DND-41 (cell line): ENCODE measurements at regions not wholly inside any gene's neighbourhood (a gene's known extent, or its start where the extent isn't known, plus 50 kb on each side); places are given as distances from the start of the nearest gene placed in this dataset.

ENCODE experiments used
- ATAC-seq: fragments of 200-7000 bp; cut with Tn5 transposase; 3 replicates; pipeline ENCODE4 v1.9.1; 2021; ENCODE audit warnings: low read depth; ENCODE audit not compliant: insufficient read depth
- DNase-seq: peaks from one replicate; pipeline ENCODE4 v3.0.0-alpha.2; 2020
- H2AFZ ChIP-seq: 2 replicates; pipeline ENCODE4 v1.6.0; 2012; ENCODE audit warnings: low read depth, low read length
- H3K27ac ChIP-seq: 2 replicates; pipeline ENCODE4 v1.5.1; 2012; ENCODE audit warnings: low read length, inconsistent platforms
- H3K27me3 ChIP-seq: fragments of 200-600 bp; sonication (generic); 2 replicates; pipeline ENCODE4 v1.6.0; 2012; ENCODE audit warnings: low read length, mild to moderate bottlenecking, inconsistent platforms; ENCODE audit not compliant: insufficient read depth, poor library complexity
- H3K36me3 ChIP-seq: 2 replicates; pipeline ENCODE4 v1.5.1; 2012; ENCODE audit warnings: low read length, inconsistent platforms; ENCODE audit not compliant: insufficient read depth
- H3K4me1 ChIP-seq: 2 replicates; pipeline ENCODE4 v1.5.1; 2012; ENCODE audit warnings: mild to moderate bottlenecking, low read length; ENCODE audit not compliant: insufficient read depth
- H3K4me2 ChIP-seq: 2 replicates; pipeline ENCODE4 v1.6.0; 2012; ENCODE audit warnings: mild to moderate bottlenecking, moderate library complexity, low read length, inconsistent platforms; ENCODE audit not compliant: insufficient read depth
- H3K4me3 ChIP-seq, 2 experiments: fragments of 200-600 bp in 1 of 2; shearing (Covaris generic) in 1 of 2; 2 replicates each; pipeline ENCODE4 v1.5.1; 2012 to 2016; ENCODE audit warnings: inconsistent platforms in 2 of 2, low read length in 2 of 2, mild to moderate bottlenecking in 2 of 2, low read depth in 1 of 2, moderate library complexity in 1 of 2
- H3K79me2 ChIP-seq: 2 replicates; pipeline ENCODE4 v1.6.0; 2012; ENCODE audit warnings: low read length, inconsistent platforms; ENCODE audit not compliant: insufficient read depth
- H3K9ac ChIP-seq: 2 replicates; pipeline ENCODE4 v1.6.0; 2012; ENCODE audit warnings: low read depth, mild to moderate bottlenecking, inconsistent platforms, low read length, moderate library complexity
- H3K9me3 ChIP-seq: 2 replicates; pipeline ENCODE4 v1.5.1; 2012; ENCODE audit warnings: low read length, moderate library complexity, mild to moderate bottlenecking, inconsistent platforms; ENCODE audit not compliant: insufficient read depth, severe bottlenecking
- H4K20me1 ChIP-seq: 2 replicates; pipeline ENCODE4 v1.6.0; 2012; ENCODE audit warnings: low read length; ENCODE audit not compliant: insufficient read depth
- CTCF ChIP-seq: IDR thresholded peaks from 2 replicates; pipeline ENCODE4 v1.5.1; 2012; ENCODE audit warnings: borderline replicate concordance, low read length, moderate library complexity, mild to moderate bottlenecking; ENCODE audit not compliant: poor library complexity, severe bottlenecking; ENCODE audit errors: extremely low read depth
- EZH2 ChIP-seq: IDR thresholded peaks from 3 replicates; pipeline ENCODE4 v1.6.1; 2012; ENCODE audit warnings: borderline replicate concordance, low read depth, mild to moderate bottlenecking, moderate library complexity, low read length, inconsistent platforms; ENCODE audit not compliant: severe bottlenecking

- Histone ChIP-seq H4K20me1 (no peaks in the 10 kb centered on the region), H3K4me1 (peaks cover 4% of the 10 kb centered on the region), H2AFZ (no peak overlapping the region), H3K27ac (no peak overlapping the region), H3K79me2 (no peaks in the 10 kb centered on the region), H3K27me3 (no peaks in the 10 kb centered on the region), H3K4me3 (no peak overlapping the region), H3K9me3 (no peaks in the 10 kb centered on the region), H3K4me2 (no peak overlapping the region), H3K36me3 (no peaks in the 10 kb centered on the region), H3K9ac (no peak overlapping the region)
- ATAC-seq (no peak), DNase-seq (no peak)
- TF ChIP-seq CTCF (no peak), EZH2 (no peak)
Measured at GRCh38 chr22:22714600-22715335, 70.4 kb downstream of the GGTLC2 start.

DNA sequence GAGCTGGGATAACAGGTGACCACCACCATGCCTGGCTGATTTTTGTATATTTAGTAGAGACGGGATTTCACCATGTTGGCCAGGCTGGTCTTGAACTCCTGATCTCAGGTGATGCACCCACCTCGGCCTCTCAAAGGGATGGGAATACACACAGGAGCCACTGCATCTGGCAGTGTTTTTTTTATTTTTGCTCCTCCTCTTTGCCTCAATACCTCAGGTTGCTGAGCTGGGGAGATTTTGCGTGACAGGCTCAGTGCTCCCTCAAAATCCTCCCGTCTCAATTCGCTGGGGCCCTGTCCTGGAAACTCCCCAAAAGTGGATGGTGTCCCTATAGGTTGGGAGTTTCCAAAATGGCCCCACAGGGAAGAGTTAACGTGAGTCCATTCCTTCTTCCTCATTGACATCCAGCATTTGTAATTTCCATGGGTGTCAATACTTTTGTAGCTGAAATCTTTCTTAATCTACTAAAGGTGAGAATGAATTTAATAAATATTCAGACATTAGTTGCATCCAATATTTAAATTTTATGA, 71.8 kb downstream of the GGTLC2 start:
- Histone ChIP-seq H3K27me3 (no peaks in the 10 kb centered on the region), H3K4me3 (no peak overlapping the region)

GRCh38 chr22:22717664-22718063, 73.2 kb downstream of the GGTLC2 start:
- H3K36me3 ChIP-seq, result no peaks in the 10 kb centered on the region
- no peaks in the 10 kb centered on the region for H3K79me2 ChIP-seq
- no peaks in the 10 kb centered on the region for H3K9me3 ChIP-seq
- H4K20me1 ChIP-seq, result no peaks in the 10 kb centered on the region
- H3K27me3 ChIP-seq, result no peaks in the 10 kb centered on the region
- ATAC-seq (0 out of 3 replicates have a peak, but pooled peaks have one; percentile 29), DNase-seq (no peak)
- no peak for TF ChIP-seq EZH2
- no peak for TF ChIP-seq CTCF
- H3K9ac ChIP-seq, result no peak overlapping the region
- H3K4me1 ChIP-seq, result peaks cover 4% of the 10 kb centered on the region
- H2AFZ ChIP-seq, result no peak overlapping the region
- H3K4me3 ChIP-seq, result no peak overlapping the region
- H3K27ac ChIP-seq, result no peak overlapping the region
- no peak overlapping the region for H3K4me2 ChIP-seq

More for the DNA sequence above, 71.8 kb downstream of the GGTLC2 start:
- no peak for ATAC-seq
- H3K36me3 ChIP-seq, result no peaks in the 10 kb centered on the region
- no peaks in the 10 kb centered on the region for H3K9me3 ChIP-seq
- DNase-seq, result no peak
- no peaks in the 10 kb centered on the region for H4K20me1 ChIP-seq
- H3K4me2 ChIP-seq, result no peak overlapping the region
- H2AFZ ChIP-seq, result no peak overlapping the region
- H3K27ac ChIP-seq, result no peak overlapping the region
- no peak for TF ChIP-seq CTCF
- TF ChIP-seq EZH2, result no peak
- no peaks in the 10 kb centered on the region for H3K79me2 ChIP-seq
- no peak overlapping the region for H3K9ac ChIP-seq
- H3K4me1 ChIP-seq, result peaks cover 4% of the 10 kb centered on the region
